Upper lobe of right lung (tissue), 1 donor: ENCODE measurements at regions not wholly inside any gene's neighbourhood (a gene's known extent, or its start where the extent isn't known, plus 50 kb on each side); places are given as distances from the start of the nearest gene placed in this dataset.

ENCODE experiments used
- ATAC-seq: fragments of 200-7000 bp; cut with Tn5 transposase; one replicate; pipeline ENCODE4 v1.9.1; 2020; ENCODE audit warnings: mild to moderate bottlenecking, moderate library complexity
- DNase-seq: peaks from one replicate; pipeline ENCODE4 v3.0.0-alpha.2; 2020
- H3K27ac ChIP-seq: fragments of 200-600 bp; one replicate; pipeline ENCODE4 v1.8.0; 2022
- H3K27me3 ChIP-seq: fragments of 200-600 bp; one replicate; pipeline ENCODE4 v1.8.0; 2022; ENCODE audit warnings: mild to moderate bottlenecking
- H3K36me3 ChIP-seq: fragments of 200-600 bp; one replicate; pipeline ENCODE4 v1.8.0; 2022
- H3K4me1 ChIP-seq: fragments of 200-600 bp; one replicate; pipeline ENCODE4 v1.8.0; 2022
- H3K4me3 ChIP-seq: fragments of 200-600 bp; one replicate; pipeline ENCODE4 v1.8.0; 2022; ENCODE audit warnings: mild to moderate bottlenecking
- H3K9me3 ChIP-seq: fragments of 200-600 bp; one replicate; pipeline ENCODE4 v1.8.0; 2022
- CTCF ChIP-seq: fragments of 200-600 bp; IDR thresholded peaks from one replicate; pipeline ENCODE4 v1.8.0; 2022; ENCODE audit warnings: antibody characterized with exemption
- intact Hi-C: fragments of 100-400 bp; cut with DNase I; formaldehyde crosslinking; loops from one replicate; pipeline ENCODE4 v1.11.0; 2022
- donor health status: DM: no; HTN: yes; CAD: no; lungs with severe emphysema.

GRCh38 chr5:92962752-92963151 is 618.3 kb downstream of the NR2F1-AS1 start:
- Histone ChIP-seq H3K4me3 (no peak overlapping the region), H3K27me3 (no peaks in the 10 kb centered on the region), H3K9me3 (no peaks in the 10 kb centered on the region), H3K4me1 (no peaks in the 10 kb centered on the region), H3K27ac (no peak overlapping the region), H3K36me3 (no peaks in the 10 kb centered on the region)
- intact Hi-C loops, result no loop called here
- TF ChIP-seq CTCF, result no peak
- DNase-seq (no peak), ATAC-seq (no peak)

- DNase-seq (no peak), ATAC-seq (no peak)
- Histone ChIP-seq H3K27ac (no peak overlapping the region), H3K36me3 (no peaks in the 10 kb centered on the region), H3K27me3 (no peaks in the 10 kb centered on the region), H3K4me3 (no peak overlapping the region), H3K4me1 (no peaks in the 10 kb centered on the region), H3K9me3 (peaks cover 2% of the 10 kb centered on the region)
- intact Hi-C loops, result no loop called here
- TF ChIP-seq CTCF, result no peak
Measured at GRCh38 chr5:92956886-92957285, 624.1 kb downstream of the NR2F1-AS1 start.

- H3K4me3 ChIP-seq, result no peak overlapping the region
- DNase-seq (no peak), ATAC-seq (no peak)
- H3K4me1 ChIP-seq, result no peaks in the 10 kb centered on the region
- no peaks in the 10 kb centered on the region for H3K36me3 ChIP-seq
- peaks cover 10% of the 10 kb centered on the region for H3K9me3 ChIP-seq
- no peaks in the 10 kb centered on the region for H3K27me3 ChIP-seq
- H3K27ac ChIP-seq, result no peak overlapping the region
- intact Hi-C loops, result no loop called here
- no peak for TF ChIP-seq CTCF
Measured at GRCh38 chr5:92952243-92952642, 628.8 kb downstream of the NR2F1-AS1 start.

- Histone ChIP-seq H3K36me3 (no peaks in the 10 kb centered on the region), H3K27me3 (no peaks in the 10 kb centered on the region), H3K9me3 (peaks cover 10% of the 10 kb centered on the region), H3K4me1 (no peaks in the 10 kb centered on the region), H3K27ac (no peak overlapping the region), H3K4me3 (no peak overlapping the region)
- no peak for TF ChIP-seq CTCF
- ATAC-seq, result no peak
- intact Hi-C loops, result no loop called here
- no peak for DNase-seq
Measured at GRCh38 chr5:92951746-92952145, 629.3 kb downstream of the NR2F1-AS1 start.

- H3K27me3 ChIP-seq, result no peaks in the 10 kb centered on the region
- no peaks in the 10 kb centered on the region for H3K36me3 ChIP-seq
- H3K27ac ChIP-seq, result no peak overlapping the region
- no peaks in the 10 kb centered on the region for H3K4me1 ChIP-seq
- DNase-seq (no peak), ATAC-seq (no peak)
- intact Hi-C loops, result no loop called here
- H3K9me3 ChIP-seq, result peaks cover 5% of the 10 kb centered on the region
- no peak for TF ChIP-seq CTCF
- no peak overlapping the region for H3K4me3 ChIP-seq
Measured at GRCh38 chr5:92946546-92946945, 634.5 kb downstream of the NR2F1-AS1 start.

- ATAC-seq (no peak), DNase-seq (no peak)
- Histone ChIP-seq H3K9me3 (no peaks in the 10 kb centered on the region), H3K4me3 (no peak overlapping the region), H3K27me3 (no peaks in the 10 kb centered on the region), H3K27ac (no peak overlapping the region), H3K36me3 (no peaks in the 10 kb centered on the region), H3K4me1 (no peaks in the 10 kb centered on the region)
- intact Hi-C loops, result no loop called here
- no peak for TF ChIP-seq CTCF
Measured at GRCh38 chr5:92945605-92946097, 635.4 kb downstream of the NR2F1-AS1 start.
